Activated naive CD4-positive, alpha-beta T cell treated with anti-CD3 and anti-CD28 coated beads, Interleukin-2, amount 50 U/mL, for 72 hours (primary cell): ENCODE measurements at regions not wholly inside any gene's neighbourhood (a gene's known extent, or its start where the extent isn't known, plus 50 kb on each side); places are given as distances from the start of the nearest gene placed in this dataset.

Source experiments
- ATAC-seq, 2 donors: fragments of 150-1000 bp; cut with Tn5 transposase; 2 replicates each; pipeline ENCODE4 v1.10.0; 2021; ENCODE audit warnings: mild to moderate bottlenecking in 2 of 2, moderate library complexity in 2 of 2
- DNase-seq, 2 donors: peaks; one replicate each; pipeline ENCODE4 v3.0.0; 2021 to 2022; ENCODE audit warnings: low spot score in 2 of 2
- H3K27ac Mint-ChIP-seq, 2 donors: one replicate each; pipeline ENCODE4 v1.8.0; 2022; ENCODE audit warnings: mild to moderate bottlenecking in 2 of 2, mixed read lengths in 2 of 2
- H3K36me3 Mint-ChIP-seq, 2 donors: one replicate each; pipeline ENCODE4 v1.8.0; 2022; ENCODE audit warnings: mixed read lengths in 2 of 2
- H3K9me3 Mint-ChIP-seq, 2 donors: one replicate each; pipeline ENCODE4 v1.8.0; 2022; ENCODE audit warnings: mixed read lengths in 2 of 2

GRCh38 chr15:45948181-45948621, 313.4 kb downstream of the SQOR start:
- DNase-seq (no peak), ATAC-seq (peak in 1 of 2 donors; percentile 30)
- Mint-ChIP-seq H3K9me3 (peaks cover 0 to 6% of the 10 kb centered on the region in 2 donors), H3K36me3 (no peaks in the 10 kb centered on the region), H3K27ac (no peak overlapping the region)

DNA sequence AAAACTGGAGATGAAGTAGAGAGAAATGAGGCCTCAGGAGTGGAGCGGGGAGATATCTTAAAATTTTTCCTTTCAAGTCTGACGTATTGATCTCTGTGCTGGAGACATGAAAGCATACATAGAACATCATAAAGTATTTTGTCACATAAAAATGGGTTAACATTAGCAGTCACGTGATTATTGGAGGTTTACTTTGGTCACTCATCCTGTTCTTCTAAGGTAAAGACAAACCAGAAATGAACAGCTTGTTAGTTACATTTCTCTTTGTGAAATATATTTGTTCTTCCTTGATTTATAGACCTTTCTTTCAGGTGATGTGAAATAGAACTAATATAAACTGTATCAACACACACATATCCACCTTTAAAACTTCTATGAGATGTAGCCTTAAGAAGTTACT, 324.1 kb downstream of the SQOR start:
- Mint-ChIP-seq H3K27ac (no peak overlapping the region), H3K36me3 (peaks cover 0 to 8% of the 10 kb centered on the region in 2 donors), H3K9me3 (peaks cover 5 to 9% of the 10 kb centered on the region in 2 donors)
- DNase-seq (no peak), ATAC-seq (no peak)

DNA sequence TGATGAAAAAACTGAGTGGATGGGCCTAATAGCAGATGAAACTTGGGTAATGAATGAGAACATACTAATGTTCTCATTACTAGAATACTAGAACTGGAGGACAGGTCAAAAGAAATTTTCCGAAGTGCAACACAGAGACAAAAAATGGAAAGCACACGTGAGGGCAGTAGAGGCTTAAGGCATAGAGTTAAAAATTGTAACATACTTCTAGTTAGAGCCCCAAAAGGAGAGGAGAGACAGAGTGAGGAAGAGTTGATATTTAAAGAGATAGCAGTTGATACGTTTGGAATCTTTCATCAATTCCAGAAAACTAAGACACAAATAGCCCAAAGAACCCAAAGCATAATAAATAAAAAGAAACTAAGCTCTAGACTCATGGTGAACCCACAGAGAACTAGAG, 327.9 kb downstream of the SQOR start:
- H3K36me3 Mint-ChIP-seq: peaks cover 0 to 8% of the 10 kb centered on the region in 2 donors
- H3K9me3 Mint-ChIP-seq: peaks cover 5 to 9% of the 10 kb centered on the region in 2 donors
- ATAC-seq (no peak), DNase-seq (no peak)
- no peak overlapping the region for H3K27ac Mint-ChIP-seq

DNA sequence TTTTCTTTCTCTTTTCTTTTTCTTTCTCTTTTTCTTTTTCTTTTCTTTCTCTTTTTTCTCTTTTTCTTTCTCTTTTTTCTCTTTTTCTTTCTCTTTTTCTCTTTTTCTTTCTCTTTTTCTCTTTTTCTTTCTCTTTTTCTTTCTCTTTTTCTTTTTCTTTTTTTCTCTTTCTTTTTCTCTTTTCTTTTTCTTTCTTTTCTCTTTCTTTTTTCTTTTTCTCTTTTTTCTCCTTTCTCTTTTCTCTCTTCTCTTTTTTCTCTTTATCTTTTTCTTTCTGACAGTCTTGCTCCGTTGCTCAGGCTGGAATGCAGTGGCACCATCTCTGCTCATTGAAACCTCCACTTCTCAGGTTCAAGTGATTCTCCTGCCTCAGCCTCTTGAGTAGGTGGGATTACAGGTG, 335.7 kb downstream of the SQOR start:
- Mint-ChIP-seq H3K27ac (no peak overlapping the region), H3K36me3 (no peaks in the 10 kb centered on the region), H3K9me3 (peaks cover 0 to 8% of the 10 kb centered on the region in 2 donors)
- DNase-seq (no peak), ATAC-seq (no peak)

DNA sequence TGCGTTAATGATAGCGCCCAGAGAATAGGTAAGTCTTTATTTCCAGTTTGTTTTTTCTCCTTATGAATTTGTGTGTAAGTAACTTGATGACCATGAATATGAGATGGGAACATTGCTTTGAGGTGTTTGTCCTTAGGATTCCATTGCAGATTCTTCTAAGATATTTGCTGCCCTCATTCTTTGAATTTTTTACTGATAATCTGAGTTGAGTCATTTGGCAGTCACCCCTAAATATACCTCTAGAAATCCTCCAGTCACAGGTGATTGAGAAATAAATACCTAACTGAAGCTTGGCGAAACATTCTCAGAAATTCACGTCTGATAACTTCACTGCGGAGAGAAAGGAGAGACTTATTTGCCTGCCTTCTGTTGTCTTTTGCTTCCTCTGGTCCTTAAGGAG, 345.5 kb downstream of the SQOR start:
- DNase-seq (no peak), ATAC-seq (no peak)
- Mint-ChIP-seq H3K27ac (no peak overlapping the region), H3K36me3 (no peaks in the 10 kb centered on the region), H3K9me3 (peaks cover 0 to 4% of the 10 kb centered on the region in 2 donors)

DNA sequence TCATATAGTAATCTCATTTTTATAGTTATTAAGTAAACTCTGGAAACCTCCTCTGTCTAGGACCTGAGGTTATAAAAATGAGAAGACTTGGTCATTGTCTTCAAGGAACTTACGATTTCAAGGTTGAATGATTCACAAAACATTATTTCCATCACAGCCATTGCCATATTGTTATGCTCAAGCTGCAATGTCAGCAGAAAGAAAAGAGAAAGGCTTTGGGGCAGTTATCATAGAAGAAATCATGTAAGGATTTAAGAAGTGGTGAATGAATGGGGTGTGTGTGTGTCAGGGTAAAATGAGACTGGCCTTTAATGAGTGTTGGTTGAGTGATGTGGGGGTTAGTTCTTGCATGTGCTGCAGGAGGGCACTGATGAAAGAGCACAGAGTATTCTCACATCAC, 346.8 kb downstream of the SQOR start:
- H3K36me3 Mint-ChIP-seq: no peaks in the 10 kb centered on the region
- no peak overlapping the region for H3K27ac Mint-ChIP-seq
- H3K9me3 Mint-ChIP-seq: peaks cover 0 to 4% of the 10 kb centered on the region in 2 donors
- ATAC-seq: no peak
- DNase-seq: no peak

DNA sequence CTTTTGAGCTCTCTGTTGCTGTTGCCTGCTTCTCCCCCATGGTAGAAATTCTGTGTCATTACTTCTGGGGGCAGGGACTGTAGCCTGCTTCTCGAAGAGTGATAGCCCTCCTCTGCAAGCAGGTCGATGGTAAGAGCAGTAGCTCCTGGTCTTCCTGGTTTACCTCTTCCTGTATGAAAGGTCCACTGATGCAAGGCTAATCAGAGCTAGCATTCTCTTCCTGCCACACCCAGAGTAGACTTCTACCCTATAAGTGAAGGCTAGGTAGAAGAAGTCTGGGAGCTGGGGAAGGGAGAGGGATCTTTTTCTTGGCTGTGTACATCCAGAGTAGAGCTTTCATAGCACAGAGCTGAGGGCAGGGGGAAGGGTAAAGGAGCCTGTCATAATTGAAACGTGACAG, 357.0 kb downstream of the SQOR start:
- no peak overlapping the region for H3K27ac Mint-ChIP-seq
- ATAC-seq: no peak
- no peaks in the 10 kb centered on the region for H3K36me3 Mint-ChIP-seq
- H3K9me3 Mint-ChIP-seq: peaks cover 7 to 12% of the 10 kb centered on the region in 2 donors
- DNase-seq: no peak

DNA sequence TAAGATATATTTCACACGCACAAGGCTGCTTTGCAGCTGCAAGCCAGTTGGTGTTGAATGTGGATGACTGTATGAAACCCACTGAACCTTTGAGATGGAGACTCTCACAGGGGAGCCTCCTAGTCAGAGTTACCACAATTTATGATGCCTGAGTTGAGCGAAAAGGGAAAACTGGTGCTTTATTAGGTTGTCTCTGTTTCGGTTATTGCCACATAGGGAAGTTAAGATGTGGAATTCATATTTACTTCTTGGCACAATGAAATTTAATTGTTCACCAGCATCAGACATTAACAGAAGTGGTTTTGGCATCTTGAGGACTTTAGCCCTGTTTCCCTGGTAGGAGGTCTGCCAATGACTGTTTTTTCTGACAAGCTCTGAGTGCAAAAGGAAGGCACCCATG, 358.2 kb downstream of the SQOR start:
- DNase-seq: no peak
- no peak overlapping the region for H3K27ac Mint-ChIP-seq
- no peaks in the 10 kb centered on the region for H3K36me3 Mint-ChIP-seq
- peaks cover 7 to 12% of the 10 kb centered on the region in 2 donors for H3K9me3 Mint-ChIP-seq
- no peak for ATAC-seq

DNA sequence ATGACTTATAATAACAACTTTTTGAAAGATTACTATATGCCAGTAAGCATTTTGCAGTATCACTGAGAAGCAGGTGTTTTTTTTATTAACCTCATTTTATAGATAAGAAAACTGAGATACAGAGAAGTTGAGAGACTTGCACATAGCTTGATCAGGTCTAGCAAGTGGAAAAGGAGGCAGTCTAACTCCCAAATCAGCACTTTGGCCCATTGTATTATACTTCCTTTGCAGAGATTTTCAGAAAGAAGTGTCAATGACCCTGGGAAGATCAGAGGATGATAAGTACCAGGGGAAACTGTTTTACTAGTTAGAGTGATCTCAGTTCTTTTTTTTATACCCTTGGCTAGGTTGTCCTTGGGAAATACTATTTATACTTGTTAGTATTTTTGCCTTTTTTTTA, 358.7 kb downstream of the SQOR start:
- Mint-ChIP-seq H3K27ac (no peak overlapping the region), H3K9me3 (peaks cover 7 to 12% of the 10 kb centered on the region in 2 donors), H3K36me3 (no peaks in the 10 kb centered on the region)
- DNase-seq: no peak
- no peak for ATAC-seq

DNA sequence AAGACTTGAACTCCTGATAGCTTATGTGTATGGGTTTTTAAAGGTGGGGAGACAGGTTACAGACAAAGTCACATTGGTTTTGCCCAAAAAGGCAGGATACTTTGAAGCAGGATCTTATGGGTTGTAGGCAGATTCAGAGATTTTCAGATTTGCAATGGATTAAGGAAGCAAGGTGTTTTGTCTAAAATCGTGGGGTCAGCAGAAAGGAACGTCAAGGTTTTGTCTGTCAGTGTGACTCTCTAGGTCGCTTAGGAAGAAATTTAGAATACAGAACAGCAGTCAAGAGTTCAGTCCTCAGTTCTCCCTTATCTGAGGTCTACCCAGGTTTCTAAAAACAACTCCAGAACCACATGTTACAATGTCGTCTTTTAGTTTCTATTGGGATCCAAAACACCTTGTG, 361.0 kb downstream of the SQOR start:
- no peaks in the 10 kb centered on the region for H3K36me3 Mint-ChIP-seq
- no peak overlapping the region for H3K27ac Mint-ChIP-seq
- H3K9me3 Mint-ChIP-seq: peaks cover 4 to 11% of the 10 kb centered on the region in 2 donors
- DNase-seq: no peak
- ATAC-seq: no peak

- ATAC-seq (no peak), DNase-seq (no peak)
- Mint-ChIP-seq H3K9me3 (peaks cover 16 to 31% of the 10 kb centered on the region in 2 donors), H3K27ac (no peak overlapping the region), H3K36me3 (peaks cover 0 to 9% of the 10 kb centered on the region in 2 donors)
Observed at GRCh38 chr15:46014532-46014931, 379.7 kb downstream of the SQOR start.

DNA sequence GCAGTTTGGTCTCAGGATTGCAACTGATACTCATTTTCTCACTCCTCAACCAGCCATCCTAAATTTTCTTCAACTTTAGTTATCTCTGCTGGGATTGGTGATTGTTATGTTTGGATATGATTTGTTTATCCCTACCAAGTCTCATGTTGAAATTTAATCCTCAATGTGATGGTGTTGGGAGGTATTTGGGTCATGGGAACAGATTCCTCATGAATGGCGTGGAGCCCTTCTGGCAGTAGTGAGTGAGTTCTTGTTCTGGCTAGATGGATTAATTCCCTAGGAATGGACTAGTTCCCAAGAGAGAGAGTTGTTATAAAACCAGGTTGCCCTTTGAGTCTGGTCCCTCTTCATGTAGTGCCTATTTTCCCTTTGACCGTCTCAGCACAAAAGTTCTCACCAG, 399.9 kb downstream of the SQOR start:
- Mint-ChIP-seq H3K36me3 (no peaks in the 10 kb centered on the region), H3K27ac (no peak overlapping the region), H3K9me3 (peaks cover 0 to 10% of the 10 kb centered on the region in 2 donors)
- no peak for ATAC-seq
- DNase-seq: no peak

GRCh38 chr15:46039703-46040102, 404.9 kb downstream of the SQOR start:
- Mint-ChIP-seq H3K36me3 (no peaks in the 10 kb centered on the region), H3K9me3 (peaks cover 0 to 4% of the 10 kb centered on the region in 2 donors), H3K27ac (no peak overlapping the region)
- DNase-seq: no peak
- no peak for ATAC-seq

DNA sequence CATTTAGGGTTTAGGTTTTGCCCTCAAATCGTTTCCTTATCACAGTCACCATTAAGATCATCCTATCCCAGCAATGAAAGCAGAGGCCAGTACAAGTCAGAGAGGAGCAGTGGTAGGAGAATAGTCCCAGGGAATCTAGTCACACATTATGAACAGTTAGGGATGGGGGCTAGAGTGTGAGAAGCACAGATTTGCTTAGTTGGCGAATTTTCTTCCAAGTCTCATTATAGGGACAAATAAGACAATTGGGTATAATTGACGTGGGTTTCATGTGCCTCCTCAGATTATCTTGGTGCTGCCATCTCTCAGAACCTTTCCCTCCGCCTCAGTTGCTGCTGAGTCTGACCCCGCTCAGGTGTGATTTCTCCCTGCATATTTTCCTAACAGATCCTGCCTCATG, 407.1 kb downstream of the SQOR start:
- DNase-seq: no peak
- H3K27ac Mint-ChIP-seq: no peak overlapping the region
- H3K36me3 Mint-ChIP-seq: no peaks in the 10 kb centered on the region

DNA sequence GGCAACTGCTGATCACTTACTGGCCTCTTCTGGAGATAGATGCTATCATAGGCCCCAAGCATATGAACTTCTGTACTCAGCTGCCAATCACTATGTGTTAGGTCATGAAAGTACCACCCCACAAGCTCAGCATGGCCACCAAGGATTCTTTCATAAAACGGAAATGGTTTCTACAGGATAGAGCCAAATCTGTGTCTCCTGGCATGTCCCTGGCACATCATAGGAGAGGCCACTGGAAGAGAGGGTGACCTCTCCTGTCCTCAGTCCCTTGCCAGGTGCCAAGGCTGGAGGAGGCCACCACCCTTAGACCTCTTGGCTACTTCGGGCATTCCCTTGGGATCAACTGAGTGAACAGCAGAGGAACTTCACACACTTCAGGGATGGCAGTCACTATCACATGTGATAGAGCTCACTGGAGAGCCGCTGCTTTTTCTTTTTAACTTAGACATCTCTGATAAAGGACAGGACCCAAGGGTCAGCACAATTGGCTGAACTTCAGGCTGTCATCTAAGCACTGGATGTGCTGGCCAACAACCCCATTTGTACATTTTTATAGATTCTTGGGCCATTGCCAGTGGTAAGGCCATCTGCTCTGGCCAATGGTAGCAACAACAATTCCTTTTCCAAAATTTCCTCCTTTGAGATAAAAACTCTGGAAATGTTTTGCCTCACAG, 425.2 kb downstream of the SQOR start:
- ATAC-seq (no peak), DNase-seq (no peak)
- no peak overlapping the region for H3K27ac Mint-ChIP-seq
- peaks cover 0 to 4% of the 10 kb centered on the region in 2 donors for H3K9me3 Mint-ChIP-seq
- H3K36me3 Mint-ChIP-seq: no peaks in the 10 kb centered on the region

More for the DNA sequence above, 407.1 kb downstream of the SQOR start:
- ATAC-seq: no peak
- peaks cover 5 to 8% of the 10 kb centered on the region in 2 donors for H3K9me3 Mint-ChIP-seq

- peaks cover 0 to 4% of the 10 kb centered on the region in 2 donors for H3K9me3 Mint-ChIP-seq
- no peak for ATAC-seq
Observed at GRCh38 chr15:46061002-46061401, 426.2 kb downstream of the SQOR start.

GRCh38 chr15:46077220-46077619, 442.4 kb downstream of the SQOR start:
- ATAC-seq (no peak), DNase-seq (no peak)
- no peaks in the 10 kb centered on the region for H3K36me3 Mint-ChIP-seq
- H3K27ac Mint-ChIP-seq: no peak overlapping the region
- no peaks in the 10 kb centered on the region for H3K9me3 Mint-ChIP-seq

More at GRCh38 chr15:46061002-46061401, 426.2 kb downstream of the SQOR start:
- no peak for DNase-seq
- H3K36me3 Mint-ChIP-seq: no peaks in the 10 kb centered on the region
- no peak overlapping the region for H3K27ac Mint-ChIP-seq

DNA sequence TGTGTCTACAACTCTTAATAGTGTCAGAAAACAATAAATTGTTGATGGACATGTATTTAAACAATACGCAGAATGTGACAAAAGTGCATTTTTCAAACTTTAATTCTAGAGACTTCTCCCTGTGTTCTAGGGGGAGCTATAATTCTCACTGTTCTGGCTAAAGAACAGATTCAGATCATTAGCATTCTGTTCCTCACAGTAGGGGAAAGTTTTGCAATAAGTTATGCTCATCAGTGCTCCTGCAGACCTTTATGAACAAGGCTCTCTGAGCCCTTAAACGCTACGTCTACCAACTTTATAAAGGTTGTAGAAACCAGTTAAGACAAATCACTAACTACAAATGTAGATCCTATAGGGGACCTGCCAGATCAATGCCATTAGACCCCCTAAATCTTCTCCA, 444.2 kb downstream of the SQOR start:
- DNase-seq: no peak
- Mint-ChIP-seq H3K9me3 (no peaks in the 10 kb centered on the region), H3K36me3 (no peaks in the 10 kb centered on the region), H3K27ac (no peak overlapping the region)
- ATAC-seq: no peak
